ENCODE measurements at regions not wholly inside any gene's neighbourhood (a gene's known extent, or its start where the extent isn't known, plus 50 kb on each side); places are given as distances from the start of the nearest gene placed in this dataset.

GRCh38 chr6:150759483-150759882 lies 106.0 kb upstream of the MTHFD1L start:
- H3K4me3 ChIP-seq (ENCODE audit: low read length) = no peak overlapping the region
- no peak overlapping the region for H2AFZ ChIP-seq (ENCODE audit: low read depth, low read length)
- H3K9me3 ChIP-seq (ENCODE audit: low read length) = no peaks in the 10 kb centered on the region
- H3K9ac ChIP-seq (ENCODE audit: low read length) = no peak overlapping the region
- H4K20me1 ChIP-seq (ENCODE audit: insufficient read depth) = no peaks in the 10 kb centered on the region
- H3K27ac ChIP-seq (ENCODE audit: low read length) = no peak overlapping the region
- no peaks in the 10 kb centered on the region for H3K36me3 ChIP-seq (ENCODE audit: insufficient read depth, low read length)
- TF ChIP-seq CTCF (IDR thresholded peaks at IDR 0.05; ENCODE audit: poor library complexity, severe bottlenecking) (no peak), MXI1 (conservative IDR thresholded peaks at IDR 0.05; ENCODE audit: poor library complexity, severe bottlenecking) (no peak), RAD21 (conservative IDR thresholded peaks at IDR 0.05) (no peak), TAF1 (IDR thresholded peaks at IDR 0.05; ENCODE audit: low read depth) (no peak), EP300 (conservative IDR thresholded peaks at IDR 0.05; ENCODE audit: poor library complexity, severe bottlenecking) (no peak), POLR2AphosphoS5 (IDR thresholded peaks at IDR 0.05) (no peak), SMC3 (conservative IDR thresholded peaks at IDR 0.05; ENCODE audit: poor library complexity) (no peak)
- TF ChIP-seq, protein P1, sequence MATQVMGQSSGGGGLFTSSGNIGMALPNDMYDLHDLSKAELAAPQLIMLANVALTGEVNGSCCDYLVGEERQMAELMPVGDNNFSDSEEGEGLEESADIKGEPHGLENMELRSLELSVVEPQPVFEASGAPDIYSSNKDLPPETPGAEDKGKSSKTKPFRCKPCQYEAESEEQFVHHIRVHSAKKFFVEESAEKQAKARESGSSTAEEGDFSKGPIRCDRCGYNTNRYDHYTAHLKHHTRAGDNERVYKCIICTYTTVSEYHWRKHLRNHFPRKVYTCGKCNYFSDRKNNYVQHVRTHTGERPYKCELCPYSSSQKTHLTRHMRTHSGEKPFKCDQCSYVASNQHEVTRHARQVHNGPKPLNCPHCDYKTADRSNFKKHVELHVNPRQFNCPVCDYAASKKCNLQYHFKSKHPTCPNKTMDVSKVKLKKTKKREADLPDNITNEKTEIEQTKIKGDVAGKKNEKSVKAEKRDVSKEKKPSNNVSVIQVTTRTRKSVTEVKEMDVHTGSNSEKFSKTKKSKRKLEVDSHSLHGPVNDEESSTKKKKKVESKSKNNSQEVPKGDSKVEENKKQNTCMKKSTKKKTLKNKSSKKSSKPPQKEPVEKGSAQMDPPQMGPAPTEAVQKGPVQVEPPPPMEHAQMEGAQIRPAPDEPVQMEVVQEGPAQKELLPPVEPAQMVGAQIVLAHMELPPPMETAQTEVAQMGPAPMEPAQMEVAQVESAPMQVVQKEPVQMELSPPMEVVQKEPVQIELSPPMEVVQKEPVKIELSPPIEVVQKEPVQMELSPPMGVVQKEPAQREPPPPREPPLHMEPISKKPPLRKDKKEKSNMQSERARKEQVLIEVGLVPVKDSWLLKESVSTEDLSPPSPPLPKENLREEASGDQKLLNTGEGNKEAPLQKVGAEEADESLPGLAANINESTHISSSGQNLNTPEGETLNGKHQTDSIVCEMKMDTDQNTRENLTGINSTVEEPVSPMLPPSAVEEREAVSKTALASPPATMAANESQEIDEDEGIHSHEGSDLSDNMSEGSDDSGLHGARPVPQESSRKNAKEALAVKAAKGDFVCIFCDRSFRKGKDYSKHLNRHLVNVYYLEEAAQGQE (IDR thresholded peaks at IDR 0.05; ENCODE audit: borderline replicate concordance) = no peak
- no peaks in the 10 kb centered on the region for H3K9me2 ChIP-seq (ENCODE audit: insufficient read depth, low read length)
- no peaks in the 10 kb centered on the region for H3K79me2 ChIP-seq (replicated peaks; ENCODE audit: insufficient read depth, low read length)
- no peaks in the 10 kb centered on the region for H3F3A ChIP-seq (ENCODE audit: insufficient read depth, low read length, poor library complexity, severe bottlenecking)
- no peaks in the 10 kb centered on the region for H3K27me3 ChIP-seq (ENCODE audit: insufficient read depth, low read depth, low read length)
- no peak overlapping the region for H3K4me2 ChIP-seq (ENCODE audit: low read length)

DNA sequence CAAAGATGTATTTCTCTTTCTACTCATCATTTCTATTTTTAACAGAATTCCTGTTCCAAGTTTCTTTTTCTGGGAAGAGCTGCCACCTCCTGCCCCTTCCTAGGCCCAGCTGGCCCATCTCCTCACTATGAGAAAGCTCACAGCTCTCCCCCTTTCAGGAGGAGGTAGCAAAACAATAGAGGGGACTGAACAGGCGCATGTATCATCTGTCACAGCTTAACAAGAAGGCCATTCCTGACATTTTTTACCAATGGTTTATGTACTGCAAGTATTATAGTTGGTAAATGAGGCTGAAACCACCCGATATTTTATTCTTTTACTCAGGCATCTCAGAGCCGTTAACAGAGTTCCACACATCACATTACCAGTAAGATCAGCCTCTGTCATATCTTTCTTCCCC lies 103.7 kb upstream of the MTHFD1L start:
- H3K4me3 ChIP-seq (ENCODE audit: low read length) = no peak overlapping the region
- no peaks in the 10 kb centered on the region for H3K9me2 ChIP-seq (ENCODE audit: insufficient read depth, low read length)
- no peaks in the 10 kb centered on the region for H3K79me2 ChIP-seq (replicated peaks; ENCODE audit: insufficient read depth, low read length)
- H3K27ac ChIP-seq (ENCODE audit: low read length) = no peak overlapping the region
- H3K36me3 ChIP-seq (ENCODE audit: insufficient read depth, low read length) = no peaks in the 10 kb centered on the region
- no peak overlapping the region for H2AFZ ChIP-seq (ENCODE audit: low read depth, low read length)
- H3K4me2 ChIP-seq (ENCODE audit: low read length) = no peak overlapping the region
- no peaks in the 10 kb centered on the region for H4K20me1 ChIP-seq (ENCODE audit: insufficient read depth)
- no peak overlapping the region for H3K9ac ChIP-seq (ENCODE audit: low read length)
- no peaks in the 10 kb centered on the region for H3K27me3 ChIP-seq (ENCODE audit: insufficient read depth, low read depth, low read length)
- H3K9me3 ChIP-seq (ENCODE audit: low read length) = no peaks in the 10 kb centered on the region
- no peaks in the 10 kb centered on the region for H3F3A ChIP-seq (ENCODE audit: insufficient read depth, low read length, poor library complexity, severe bottlenecking)
- TF ChIP-seq POLR2AphosphoS5 (IDR thresholded peaks at IDR 0.05) = no peak
- no peak for TF ChIP-seq TAF1 (IDR thresholded peaks at IDR 0.05; ENCODE audit: low read depth)
- TF ChIP-seq SMC3 (conservative IDR thresholded peaks at IDR 0.05; ENCODE audit: poor library complexity) = no peak
- no peak for TF ChIP-seq RAD21 (conservative IDR thresholded peaks at IDR 0.05)
- TF ChIP-seq, protein P1 (IDR thresholded peaks at IDR 0.05; ENCODE audit: borderline replicate concordance) = no peak
- TF ChIP-seq EP300 (conservative IDR thresholded peaks at IDR 0.05; ENCODE audit: poor library complexity, severe bottlenecking) = no peak
- TF ChIP-seq CTCF (IDR thresholded peaks at IDR 0.05; ENCODE audit: poor library complexity, severe bottlenecking) = no peak
- no peak for TF ChIP-seq EZH2 (IDR thresholded peaks at IDR 0.05; ENCODE audit: borderline replicate concordance, insufficient read depth, low read length, poor library complexity, severe bottlenecking)
- TF ChIP-seq MXI1 (conservative IDR thresholded peaks at IDR 0.05; ENCODE audit: poor library complexity, severe bottlenecking) = no peak

Data from neural cell (in vitro differentiated cells).